H9 (cell line): ENCODE measurements at regions not wholly inside any gene's neighbourhood (a gene's known extent, or its start where the extent isn't known, plus 50 kb on each side); places are given as distances from the start of the nearest gene placed in this dataset.

Experiments used
- DNase-seq: peaks from one replicate; pipeline ENCODE4 v3.0.0-alpha.2; 2017
- H2AFZ ChIP-seq: one replicate; pipeline ENCODE4 v1.6.1; 2013; ENCODE audit warnings: mild to moderate bottlenecking, low read length, control low read depth, moderate library complexity
- H2AK5ac ChIP-seq: 2 replicates; pipeline ENCODE4 v1.6.1; 2013; ENCODE audit warnings: low read length, control low read depth, mixed read lengths; ENCODE audit not compliant: insufficient read length
- H2BK120ac ChIP-seq: one replicate; pipeline ENCODE4 v1.6.1; 2013; ENCODE audit warnings: low read depth, mild to moderate bottlenecking, low read length, control low read depth, inconsistent platforms; ENCODE audit not compliant: poor library complexity, severe bottlenecking
- H2BK12ac ChIP-seq: 2 replicates; pipeline ENCODE4 v1.6.1; 2013; ENCODE audit warnings: low read length, control low read depth, mixed read lengths, low read depth; ENCODE audit not compliant: insufficient read length
- H2BK15ac ChIP-seq: 2 replicates; pipeline ENCODE4 v1.6.1; 2013; ENCODE audit warnings: low read depth, low read length, control low read depth
- H2BK20ac ChIP-seq: one replicate; pipeline ENCODE4 v1.6.1; 2013; ENCODE audit warnings: low read depth, mild to moderate bottlenecking, low read length, control low read depth, inconsistent platforms; ENCODE audit not compliant: poor library complexity, severe bottlenecking
- H2BK5ac ChIP-seq: 2 replicates; pipeline ENCODE4 v1.6.1; 2013; ENCODE audit warnings: low read length, control low read depth, mixed read lengths; ENCODE audit not compliant: insufficient read length
- H3K14ac ChIP-seq: 2 replicates; pipeline ENCODE4 v1.6.1; 2013; ENCODE audit warnings: low read length, control low read depth; ENCODE audit not compliant: insufficient read depth
- H3K18ac ChIP-seq: 2 replicates; pipeline ENCODE4 v1.6.1; 2013; ENCODE audit warnings: low read depth, mild to moderate bottlenecking, mixed read lengths, low read length, control low read depth; ENCODE audit not compliant: insufficient read length
- H3K23ac ChIP-seq: 2 replicates; pipeline ENCODE4 v1.6.1; 2013; ENCODE audit warnings: low read length, control low read depth, mixed read lengths, low read depth; ENCODE audit not compliant: insufficient read length
- H3K23me2 ChIP-seq: 2 replicates; pipeline ENCODE4 v1.6.1; 2013; ENCODE audit warnings: low read depth, mild to moderate bottlenecking, mixed read lengths, low read length, control low read depth; ENCODE audit not compliant: insufficient read length, poor library complexity, severe bottlenecking
- H3K27ac ChIP-seq: 2 replicates; pipeline ENCODE4 v1.5.1; 2013; ENCODE audit warnings: low read length, control low read depth, mixed read lengths, low read depth; ENCODE audit not compliant: insufficient read length
- H3K27me3 ChIP-seq: 2 replicates; pipeline ENCODE4 v1.6.1; 2013; ENCODE audit warnings: low read length, control low read depth, inconsistent platforms; ENCODE audit not compliant: insufficient read depth
- H3K4ac ChIP-seq: 2 replicates; pipeline ENCODE4 v1.6.1; 2013; ENCODE audit warnings: low read depth, mild to moderate bottlenecking, control low read depth, inconsistent platforms, low read length, moderate library complexity
- H3K4me1 ChIP-seq: 2 replicates; pipeline ENCODE4 v1.6.1; 2013; ENCODE audit warnings: low read length, control low read depth, inconsistent platforms; ENCODE audit not compliant: insufficient read depth
- H3K4me2 ChIP-seq: 2 replicates; pipeline ENCODE4 v1.6.1; 2013; ENCODE audit warnings: low read length, control low read depth, mixed read lengths; ENCODE audit not compliant: insufficient read length, insufficient read depth
- H3K56ac ChIP-seq: 2 replicates; pipeline ENCODE4 v1.6.1; 2013; ENCODE audit warnings: low read depth, mild to moderate bottlenecking, mixed read lengths, low read length, control low read depth; ENCODE audit not compliant: insufficient read length
- H3K79me1 ChIP-seq: 2 replicates; pipeline ENCODE4 v1.6.1; 2013; ENCODE audit warnings: low read depth, mild to moderate bottlenecking, moderate library complexity, low read length, control low read depth, inconsistent platforms; ENCODE audit not compliant: insufficient read depth, poor library complexity, severe bottlenecking
- H3K79me2 ChIP-seq: 2 replicates; pipeline ENCODE4 v1.6.1; 2013; ENCODE audit warnings: low read length, control low read depth, inconsistent platforms; ENCODE audit not compliant: insufficient read depth
- H3K9ac ChIP-seq: 2 replicates; pipeline ENCODE4 v1.6.1; 2013; ENCODE audit warnings: low read length, control low read depth, mixed read lengths; ENCODE audit not compliant: insufficient read length; ENCODE audit errors: extremely low read depth
- H3K9me3 ChIP-seq: one replicate; pipeline ENCODE4 v1.6.1; 2013; ENCODE audit warnings: low read depth, low read length, inconsistent platforms; ENCODE audit not compliant: control insufficient read depth
- H3T11ph ChIP-seq: one replicate; pipeline ENCODE4 v1.6.1; 2013; ENCODE audit warnings: mild to moderate bottlenecking, low read length, control low read depth, inconsistent platforms
- H4K20me1 ChIP-seq: one replicate; pipeline ENCODE4 v1.6.1; 2013; ENCODE audit not compliant: control insufficient read depth, insufficient read length, insufficient read depth
- H4K5ac ChIP-seq: 2 replicates; pipeline ENCODE4 v1.6.1; 2013; ENCODE audit warnings: low read depth, mild to moderate bottlenecking, mixed read lengths, low read length, control low read depth; ENCODE audit not compliant: insufficient read length
- H4K8ac ChIP-seq: replicated peaks from 2 replicates; pipeline ENCODE4 v1.6.1; 2013; ENCODE audit warnings: low read length, control low read depth, mixed read lengths, low read depth; ENCODE audit not compliant: insufficient read length
- H4K91ac ChIP-seq: 2 replicates; pipeline ENCODE4 v1.6.1; 2013; ENCODE audit warnings: low read depth, mild to moderate bottlenecking, moderate library complexity, mixed read lengths, low read length, control low read depth; ENCODE audit not compliant: insufficient read length
- H3K27ac Mint-ChIP-seq, 3 experiments: 2 replicates in 2 of 3; 3 replicates in 1 of 3; pipeline ENCODE4 v1.8.0; 2020 to 2021; ENCODE audit warnings: mixed read lengths in 3 of 3, mild to moderate bottlenecking in 1 of 3, moderate library complexity in 1 of 3
- H3K27me3 Mint-ChIP-seq: 2 replicates; pipeline ENCODE4 v1.8.0; 2021; ENCODE audit warnings: low read depth, mild to moderate bottlenecking, moderate library complexity, mixed read lengths
- H3K36me3 Mint-ChIP-seq, 3 experiments: 2 replicates in 2 of 3; 3 replicates in 1 of 3; pipeline ENCODE4 v1.8.0; 2020 to 2021; ENCODE audit warnings: low read depth in 3 of 3, mixed read lengths in 3 of 3; ENCODE audit not compliant: insufficient read depth in 1 of 3
- H3K4me1 Mint-ChIP-seq, 2 experiments: 2 replicates each; pipeline ENCODE4 v1.8.0; 2020; ENCODE audit warnings: mixed read lengths in 2 of 2
- H3K4me3 Mint-ChIP-seq, 2 experiments: 2 replicates in 1 of 2; 3 replicates in 1 of 2; pipeline ENCODE4 v1.8.0; 2020 to 2021; ENCODE audit warnings: mild to moderate bottlenecking in 2 of 2, mixed read lengths in 2 of 2, moderate library complexity in 1 of 2
- H3K9me3 Mint-ChIP-seq, 2 experiments: 2 replicates in 1 of 2; 3 replicates in 1 of 2; pipeline ENCODE4 v1.8.0; 2020; ENCODE audit warnings: mild to moderate bottlenecking in 2 of 2, mixed read lengths in 2 of 2, moderate library complexity in 1 of 2
- CTCF ChIP-seq: fragments of 200-600 bp; sonication (generic); conservative IDR thresholded peaks from 3 replicates; pipeline ENCODE4 v1.8.0; 2021; ENCODE audit warnings: antibody characterized with exemption, mild to moderate bottlenecking
- WGBS: extraction: QIAGEN DNeasy Blood & Tissue Kit; methylation state at CpG from one replicate; pipeline ENCODE4 v1.1.7; 2013; ENCODE audit warnings: missing lambda C conversion rate, low lambda C conversion rate, mixed read lengths; ENCODE audit not compliant: insufficient read length; ENCODE audit errors: extremely low coverage; 5-methylcytosine and 5-hydroxymethylcytosine counted together

GRCh38 chr14:35934499-35934898, 108.4 kb downstream of the BRMS1L start:
- no peak overlapping the region for H3K4me3 Mint-ChIP-seq
- Histone ChIP-seq H3K79me2 (no peaks in the 10 kb centered on the region), H3K79me1 (no peaks in the 10 kb centered on the region), H4K20me1 (no peaks in the 10 kb centered on the region), H3K4ac (no peak overlapping the region), H2BK20ac (no peak overlapping the region), H3K23me2 (no peaks in the 10 kb centered on the region), H4K5ac (no peak overlapping the region), H3K9me3 (no peaks in the 10 kb centered on the region), H2BK12ac (no peak overlapping the region), H3K9ac (no peak overlapping the region), H3K23ac (no peak overlapping the region), H3K4me2 (no peak overlapping the region), H2BK5ac (no peak overlapping the region), H2BK120ac (no peak overlapping the region), H3K4me1 (no peaks in the 10 kb centered on the region), H3T11ph (no peak overlapping the region), H3K18ac (no peak overlapping the region), H3K56ac (no peak overlapping the region), H2AFZ (no peak overlapping the region), H2AK5ac (no peak overlapping the region), H4K91ac (no peak overlapping the region), H3K27ac (no peak overlapping the region), H3K27me3 (no peaks in the 10 kb centered on the region), H2BK15ac (no peak overlapping the region), H4K8ac (no peak overlapping the region), H3K14ac (no peak overlapping the region)
- peaks cover 4 to 8% of the 10 kb centered on the region in 2 experiments; a peak in 2 of 4 replicates for H3K4me1 Mint-ChIP-seq
- H3K27ac Mint-ChIP-seq = no peak overlapping the region
- no peaks in the 10 kb centered on the region for H3K36me3 Mint-ChIP-seq
- H3K9me3 Mint-ChIP-seq = no peaks in the 10 kb centered on the region
- DNase-seq = no peak
- peaks cover 42% of the 10 kb centered on the region for H3K27me3 Mint-ChIP-seq
- WGBS = no CpG with 5 or more reads among the region's 2 CpGs
- TF ChIP-seq CTCF = no peak
